ENCODE measurements at regions not wholly inside any gene's neighbourhood (a gene's known extent, or its start where the extent isn't known, plus 50 kb on each side); places are given as distances from the start of the nearest gene placed in this dataset.

- Mint-ChIP-seq H3K4me1 (ENCODE audit: low read depth) (no peaks in the 10 kb centered on the region), H3K27me3 (ENCODE audit: insufficient read depth) (no peaks in the 10 kb centered on the region; the same call in 1 of the 2 replicates), H3K36me3 (ENCODE audit: low read depth) (no peaks in the 10 kb centered on the region), H3K9me3 (peaks cover 46% of the 10 kb centered on the region), H3K4me3 (no peak overlapping the region), H3K27ac (no peak overlapping the region)
- DNase-seq: no peak
- no peak for TF ChIP-seq CTCF (IDR thresholded peaks at IDR 0.05)
Observed at GRCh38 chr5:3740546-3741373, 145.1 kb downstream of the IRX1 start.

GRCh38 chr5:3741374-3741770, 145.7 kb downstream of the IRX1 start:
- no peaks in the 10 kb centered on the region; the same call in 1 of the 2 replicates for H3K27me3 Mint-ChIP-seq (ENCODE audit: insufficient read depth)
- H3K9me3 Mint-ChIP-seq: peaks cover 42% of the 10 kb centered on the region
- no peaks in the 10 kb centered on the region for H3K36me3 Mint-ChIP-seq (ENCODE audit: low read depth)
- no peaks in the 10 kb centered on the region for H3K4me1 Mint-ChIP-seq (ENCODE audit: low read depth)
- H3K4me3 Mint-ChIP-seq: no peak overlapping the region
- no peak for DNase-seq
- no peak overlapping the region for H3K27ac Mint-ChIP-seq
- no peak for TF ChIP-seq CTCF (IDR thresholded peaks at IDR 0.05)

GRCh38 chr5:3742750-3743149, 147.1 kb downstream of the IRX1 start:
- no peak for DNase-seq
- Mint-ChIP-seq H3K27me3 (ENCODE audit: insufficient read depth) (no peaks in the 10 kb centered on the region; the same call in 1 of the 2 replicates), H3K9me3 (peaks cover 38% of the 10 kb centered on the region), H3K4me3 (no peak overlapping the region), H3K27ac (no peak overlapping the region), H3K36me3 (ENCODE audit: low read depth) (no peaks in the 10 kb centered on the region), H3K4me1 (ENCODE audit: low read depth) (no peaks in the 10 kb centered on the region)
- no peak for TF ChIP-seq CTCF (IDR thresholded peaks at IDR 0.05)

GRCh38 chr5:3751846-3752245, 156.2 kb downstream of the IRX1 start:
- TF ChIP-seq CTCF (IDR thresholded peaks at IDR 0.05): no peak
- H3K27ac Mint-ChIP-seq: no peak overlapping the region
- H3K27me3 Mint-ChIP-seq (ENCODE audit: insufficient read depth): no peaks in the 10 kb centered on the region
- no peak for DNase-seq
- no peaks in the 10 kb centered on the region for H3K4me1 Mint-ChIP-seq (ENCODE audit: low read depth)
- H3K36me3 Mint-ChIP-seq (ENCODE audit: low read depth): no peaks in the 10 kb centered on the region; the same call in 1 of the 2 replicates
- no peak overlapping the region for H3K4me3 Mint-ChIP-seq
- peaks cover 49% of the 10 kb centered on the region for H3K9me3 Mint-ChIP-seq

GRCh38 chr5:3778000-3778550, 182.4 kb downstream of the IRX1 start:
- peaks cover 61% of the 10 kb centered on the region for H3K9me3 Mint-ChIP-seq

More at GRCh38 chr5:3778000-3778550, 182.4 kb downstream of the IRX1 start:
- no peaks in the 10 kb centered on the region for H3K36me3 Mint-ChIP-seq (ENCODE audit: low read depth)
- no peak for TF ChIP-seq CTCF (IDR thresholded peaks at IDR 0.05)
- no peaks in the 10 kb centered on the region for H3K4me1 Mint-ChIP-seq (ENCODE audit: low read depth)
- H3K4me3 Mint-ChIP-seq: no peak overlapping the region
- no peak for DNase-seq
- no peak overlapping the region for H3K27ac Mint-ChIP-seq
- no peaks in the 10 kb centered on the region; the same call in 1 of the 2 replicates for H3K27me3 Mint-ChIP-seq (ENCODE audit: insufficient read depth)
